IMR-90 (cell line): ENCODE measurements at regions not wholly inside any gene's neighbourhood (a gene's known extent, or its start where the extent isn't known, plus 50 kb on each side); places are given as distances from the start of the nearest gene placed in this dataset.

Experiments used
- ATAC-seq: fragments of 200-7000 bp; cut with Tn5 transposase; 2 replicates; pipeline ENCODE4 v1.9.1; 2020; ENCODE audit warnings: low read depth, mild to moderate bottlenecking, moderate library complexity
- BruUV-seq: library from RNA; stranded (reverse); fragments of 400-500 nt; replicated peaks from 2 replicates; lab custom pipeline; 2021; lab: Mats Ljungman, UMichigan
- CTCF ChIA-PET: fragments of 300-600 bp; formaldehyde crosslinking; extraction: SDS; loops from one replicate; lab custom pipeline; 2021; ENCODE audit warnings: antibody characterized with exemption; lab: Yijun Ruan, JAX
- POLR2A ChIA-PET: fragments of 300-600 bp; sonication (Branson Sonifier 250); formaldehyde crosslinking; loops from one replicate; lab custom pipeline; 2022; ENCODE audit warnings: antibody characterized with exemption; ENCODE audit not compliant: unreplicated experiment; lab: Charles Lee
- DNase-seq: peaks from one replicate; pipeline ENCODE4 v3.0.0; 2013
- H2AFZ ChIP-seq: replicated peaks from 2 replicates; pipeline ENCODE3; 2013; ENCODE audit warnings: low read length, mild to moderate bottlenecking; ENCODE audit not compliant: poor library complexity
- H2AK5ac ChIP-seq: 2 replicates; pipeline ENCODE4 v1.6.1; 2013; ENCODE audit warnings: low read depth, low read length, inconsistent platforms
- H2AK9ac ChIP-seq: replicated peaks from 2 replicates; pipeline ENCODE3; 2013; ENCODE audit warnings: mild to moderate bottlenecking, low read depth, low read length, moderate library complexity; ENCODE audit not compliant: poor library complexity
- H2BK120ac ChIP-seq: 2 replicates; pipeline ENCODE4 v1.6.1; 2013; ENCODE audit warnings: low read depth, low read length, inconsistent platforms
- H2BK15ac ChIP-seq: 3 replicates; pipeline ENCODE4 v1.6.1; 2013; ENCODE audit warnings: low read depth, low read length, inconsistent platforms
- H2BK20ac ChIP-seq: 2 replicates; pipeline ENCODE4 v1.6.1; 2013; ENCODE audit warnings: low read depth, mild to moderate bottlenecking, inconsistent platforms, low read length, moderate library complexity
- H2BK5ac ChIP-seq: 2 replicates; pipeline ENCODE4 v1.6.1; 2013; ENCODE audit warnings: mild to moderate bottlenecking, low read depth, low read length, inconsistent platforms; ENCODE audit not compliant: poor library complexity, severe bottlenecking
- H3K14ac ChIP-seq: replicated peaks from 2 replicates; pipeline ENCODE4 v1.6.1; 2013; ENCODE audit warnings: low read depth, low read length, inconsistent platforms
- H3K18ac ChIP-seq: 2 replicates; pipeline ENCODE4 v1.6.1; 2013; ENCODE audit warnings: low read depth, low read length, control low read depth
- H3K23ac ChIP-seq: 2 replicates; pipeline ENCODE4 v1.6.1; 2013; ENCODE audit warnings: low read depth, low read length, inconsistent platforms
- H3K27ac ChIP-seq: 2 replicates; pipeline ENCODE4 v1.5.1; 2013; ENCODE audit warnings: mild to moderate bottlenecking, control low read depth, low read length; ENCODE audit not compliant: insufficient read depth
- H3K27me3 ChIP-seq: 2 replicates; pipeline ENCODE4 v1.6.1; 2013; ENCODE audit warnings: low read length; ENCODE audit not compliant: control insufficient read depth, insufficient read depth
- H3K36me3 ChIP-seq: 2 replicates; pipeline ENCODE4 v1.6.1; 2013; ENCODE audit warnings: low read length, mixed read lengths; ENCODE audit not compliant: control insufficient read depth, insufficient read depth
- H3K4ac ChIP-seq: 2 replicates; pipeline ENCODE4 v1.6.1; 2013; ENCODE audit warnings: low read depth, low read length, inconsistent platforms
- H3K4me1 ChIP-seq: 2 replicates; pipeline ENCODE4 v1.6.1; 2013; ENCODE audit warnings: low read length, mixed read lengths; ENCODE audit not compliant: control insufficient read depth, insufficient read depth
- H3K4me2 ChIP-seq: 2 replicates; pipeline ENCODE4 v1.6.1; 2013; ENCODE audit warnings: low read depth, mild to moderate bottlenecking, control low read depth, low read length, moderate library complexity
- H3K4me3 ChIP-seq: 2 replicates; pipeline ENCODE4 v1.5.1; 2013; ENCODE audit warnings: low read depth, mild to moderate bottlenecking, control low read depth, low read length, moderate library complexity; ENCODE audit not compliant: insufficient read depth
- H3K56ac ChIP-seq: 2 replicates; pipeline ENCODE4 v1.6.1; 2013; ENCODE audit warnings: low read length, inconsistent platforms; ENCODE audit not compliant: insufficient read depth; ENCODE audit errors: extremely low read depth
- H3K79me1 ChIP-seq, 2 experiments: 2 replicates each; pipeline ENCODE4 v1.6.1; 2013; ENCODE audit warnings: low read length in 2 of 2, inconsistent platforms in 1 of 2, low read depth in 1 of 2
- H3K9ac ChIP-seq: 2 replicates; pipeline ENCODE4 v1.6.1; 2013; ENCODE audit warnings: low read depth, low read length, control low read depth
- H3K9me1 ChIP-seq: 2 replicates; pipeline ENCODE4 v1.6.1; 2013; ENCODE audit warnings: low read length, inconsistent platforms; ENCODE audit not compliant: insufficient read depth
- H3K9me3 ChIP-seq: 2 replicates; pipeline ENCODE4 v1.6.1; 2013; ENCODE audit warnings: low read length; ENCODE audit not compliant: control insufficient read depth, insufficient read depth
- H4K20me1 ChIP-seq: 2 replicates; pipeline ENCODE4 v1.6.1; 2013; ENCODE audit warnings: low read length, inconsistent platforms; ENCODE audit not compliant: insufficient read depth
- H4K5ac ChIP-seq: 2 replicates; pipeline ENCODE4 v1.6.1; 2013; ENCODE audit warnings: mild to moderate bottlenecking, low read depth, low read length, control low read depth
- H4K8ac ChIP-seq, 2 experiments: 2 replicates each; pipeline ENCODE4 v1.6.1; 2013; ENCODE audit warnings: low read depth in 2 of 2, low read length in 2 of 2, control low read depth in 1 of 2, inconsistent platforms in 1 of 2
- H4K91ac ChIP-seq: 2 replicates; pipeline ENCODE4 v1.6.1; 2013; ENCODE audit warnings: low read depth, low read length, inconsistent platforms; ENCODE audit not compliant: insufficient read depth
- CEBPB ChIP-seq: IDR thresholded peaks from 2 replicates; pipeline ENCODE4 v1.6.1; 2012; ENCODE audit warnings: low read depth, low read length, improper control_type of control experiment
- NFE2L2 ChIP-seq: fragments of 150-350 bp; IDR thresholded peaks from 2 replicates; pipeline ENCODE4 v1.6.1; 2016; ENCODE audit warnings: low read depth, mild to moderate bottlenecking, low read length
- WGBS, 2 experiments: methylation state at CpG; one replicate each; pipeline versions ENCODE4 v1.1.5 to v1.1.7; 2013; ENCODE audit warnings: missing lambda C conversion rate in 2 of 2; ENCODE audit not compliant: insufficient read length in 1 of 2; ENCODE audit errors: extremely low coverage in 2 of 2; 5-methylcytosine and 5-hydroxymethylcytosine counted together
- dilution Hi-C: fragments of 300-500 bp; cut with HindIII; formaldehyde crosslinking; loops from one replicate; pipeline ENCODE4 v1.14.3; 2018; ENCODE audit warnings: low sequenced_read_pairs; ENCODE audit not compliant: unreplicated experiment
- in situ Hi-C: fragments of 300-500 bp; cut with MboI; formaldehyde crosslinking; loops from 3 replicates; pipeline ENCODE4 v1.14.3; 2019; ENCODE audit warnings: low sequenced_read_pairs, inconsistent platforms, mixed read lengths
- intact Hi-C: fragments of 100-400 bp; cut with micrococcal nuclease; formaldehyde crosslinking; loops from 2 replicates; pipeline ENCODE4 v1.10.0; 2022

GRCh38 chr3:130820976-130821375 lies 72.9 kb upstream of the ATP2C1 start:
- Histone ChIP-seq H3K4me3 (no peak overlapping the region), H2BK20ac (no peak overlapping the region), H3K4ac (no peak overlapping the region), H3K79me1 (no peaks in the 10 kb centered on the region), H3K36me3 (no peaks in the 10 kb centered on the region), H3K56ac (no peak overlapping the region), H4K20me1 (no peaks in the 10 kb centered on the region), H3K14ac (no peak overlapping the region), H3K4me2 (no peak overlapping the region), H3K9me3 (no peaks in the 10 kb centered on the region), H3K27me3 (no peaks in the 10 kb centered on the region), H3K9me1 (no peaks in the 10 kb centered on the region), H4K91ac (no peak overlapping the region), H3K18ac (no peak overlapping the region), H3K9ac (no peak overlapping the region), H2AFZ (no peak overlapping the region), H3K4me1 (no peaks in the 10 kb centered on the region), H4K5ac (no peak overlapping the region), H3K23ac (no peak overlapping the region), H2BK120ac (no peak overlapping the region), H2BK15ac (no peak overlapping the region), H3K27ac (no peak overlapping the region), H4K8ac (no peak overlapping the region), H2AK5ac (no peak overlapping the region), H2BK5ac (no peak overlapping the region), H2AK9ac (no peak overlapping the region)
- ATAC-seq (no peak), DNase-seq (peak; percentile 28)
- dilution Hi-C loops (no loop called here), intact Hi-C loops (no loop called here), in situ Hi-C loops (loop anchor here (25.0 kb wide), 1 partner anchor 109 kb away; no protein-coding TSS in a partner anchor)
- CTCF ChIA-PET = no interaction called here
- POLR2A ChIA-PET = no interaction called here
- WGBS, 2 experiments = no CpG with 5 or more reads among the region's 2 CpGs
- TF ChIP-seq NFE2L2 (no peak), CEBPB (peak; percentile 73)
- BruUV-seq = no TSS peak
